H1 (cell line): ENCODE measurements at regions not wholly inside any gene's neighbourhood (a gene's known extent, or its start where the extent isn't known, plus 50 kb on each side); places are given as distances from the start of the nearest gene placed in this dataset.

ENCODE experiments used
- CTCF ChIA-PET: fragments of 300-600 bp; sonication (Branson Sonifier 250); formaldehyde crosslinking; loops from one replicate; lab custom pipeline; 2021; ENCODE audit not compliant: partially characterized antibody; lab: Charles Lee
- POLR2A ChIA-PET: fragments of 300-600 bp; sonication (Branson Sonifier 250); formaldehyde crosslinking; loops from one replicate; lab custom pipeline; 2021; ENCODE audit warnings: inconsistent platforms; ENCODE audit not compliant: partially characterized antibody; lab: Charles Lee
- DNase-seq, 2 experiments: peaks; one replicate each; pipeline versions ENCODE4 v3.0.0 to v3.0.0-alpha.2; 2010 to 2022; ENCODE audit warnings: low spot score in 2 of 2, low read depth in 1 of 2, mixed read lengths in 1 of 2
- FAIRE-seq: peaks from 2 replicates; lab custom pipeline; 2011; peaks lifted over from hg19 to GRCh38; lab: Jason Lieb, UNC
- H2AFZ ChIP-seq: 2 replicates; pipeline ENCODE4 v1.8.1; 2012; ENCODE audit warnings: low read length, inconsistent platforms
- H2AK5ac ChIP-seq: 2 replicates; pipeline ENCODE4 v1.6.1; 2013; ENCODE audit warnings: low read depth, low read length
- H2BK120ac ChIP-seq: replicated peaks from 2 replicates; pipeline ENCODE3; 2013; ENCODE audit warnings: low read depth, low read length, inconsistent platforms
- H2BK12ac ChIP-seq: 2 replicates; pipeline ENCODE4 v1.6.1; 2013; ENCODE audit warnings: low read depth, low read length
- H2BK15ac ChIP-seq: 2 replicates; pipeline ENCODE4 v1.6.1; 2013; ENCODE audit warnings: low read length
- H2BK20ac ChIP-seq: 2 replicates; pipeline ENCODE4 v1.6.1; 2013; ENCODE audit warnings: low read length
- H2BK5ac ChIP-seq: 2 replicates; pipeline ENCODE4 v1.6.1; 2013; ENCODE audit warnings: low read depth, low read length
- H3K14ac ChIP-seq: 2 replicates; pipeline ENCODE4 v1.6.1; 2013; ENCODE audit warnings: inconsistent platforms; ENCODE audit not compliant: insufficient read length
- H3K18ac ChIP-seq: 2 replicates; pipeline ENCODE4 v1.6.1; 2013; ENCODE audit warnings: low read length; ENCODE audit errors: extremely low read depth
- H3K23ac ChIP-seq: 2 replicates; pipeline ENCODE4 v1.6.1; 2013; ENCODE audit warnings: inconsistent platforms; ENCODE audit not compliant: insufficient read length
- H3K23me2 ChIP-seq: 2 replicates; pipeline ENCODE4 v1.6.1; 2013; ENCODE audit warnings: low read depth, low read length
- H3K27ac ChIP-seq: 2 replicates; pipeline ENCODE4 v1.6.1; 2011; ENCODE audit warnings: low read depth, low read length, inconsistent platforms
- H3K27me3 ChIP-seq, 4 experiments: replicated peaks in 1 of 4; 1 replicate in 1 of 4; 2 replicates in 3 of 4; pipeline versions ENCODE4 v1.6.1 to v1.8.1; 2011 to 2013; ENCODE audit warnings: low read length in 3 of 4, mild to moderate bottlenecking in 3 of 4, inconsistent platforms in 2 of 4, mixed read lengths in 2 of 4, moderate library complexity in 1 of 4; ENCODE audit not compliant: control insufficient read depth in 3 of 4, insufficient read depth in 3 of 4; ENCODE audit errors: extremely low read depth in 1 of 4
- H3K36me3 ChIP-seq, 4 experiments: 2 replicates each; pipeline versions ENCODE4 v1.6.1 to v1.8.1; 2011 to 2013; ENCODE audit warnings: mild to moderate bottlenecking in 4 of 4, low read length in 3 of 4, moderate library complexity in 2 of 4, control low read depth in 1 of 4, inconsistent platforms in 1 of 4; ENCODE audit not compliant: insufficient read depth in 4 of 4, control insufficient read depth in 2 of 4
- H3K4ac ChIP-seq: replicated peaks from 2 replicates; pipeline ENCODE3; 2013; ENCODE audit warnings: low read length, low read depth, mixed read lengths, inconsistent platforms; ENCODE audit not compliant: insufficient read length
- H3K4me1 ChIP-seq, 4 experiments: replicated peaks in 1 of 4; 1 replicate in 1 of 4; 2 replicates in 3 of 4; pipeline versions ENCODE4 v1.6.1 to v1.8.1; 2011 to 2013; ENCODE audit warnings: low read length in 3 of 4, inconsistent platforms in 2 of 4, mixed read lengths in 1 of 4; ENCODE audit not compliant: insufficient read depth in 4 of 4, control insufficient read depth in 3 of 4
- H3K4me2 ChIP-seq, 2 experiments: 2 replicates each; pipeline versions ENCODE4 v1.6.1 to v1.8.1; 2011 to 2013; ENCODE audit warnings: low read depth in 2 of 2, low read length in 2 of 2, control low read depth in 1 of 2, inconsistent platforms in 1 of 2, mild to moderate bottlenecking in 1 of 2; ENCODE audit not compliant: insufficient read depth in 1 of 2
- H3K4me3 ChIP-seq, 4 experiments: fragments of 200-600, 300-600 bp in 1 of 4; sonication (generic), shearing (Covaris generic), sonication (Bioruptor Twin) in 1 of 4; 2 replicates each; pipeline versions ENCODE4 v1.5.1 to v1.8.1; 2011 to 2016; ENCODE audit warnings: low read length in 4 of 4, low read depth in 3 of 4, control low read depth in 2 of 4, inconsistent platforms in 2 of 4, mild to moderate bottlenecking in 2 of 4, mixed read lengths in 1 of 4, moderate library complexity in 1 of 4; ENCODE audit not compliant: insufficient read depth in 2 of 4; ENCODE audit errors: extremely low read depth in 1 of 4
- H3K56ac ChIP-seq: replicated peaks from 2 replicates; pipeline ENCODE3; 2013; ENCODE audit warnings: low read depth, mild to moderate bottlenecking, mixed read lengths, low read length, inconsistent platforms; ENCODE audit not compliant: insufficient read length
- H3K79me1 ChIP-seq: 2 replicates; pipeline ENCODE4 v1.6.1; 2013; ENCODE audit warnings: low read depth, low read length, control low read depth
- H3K79me2 ChIP-seq, 2 experiments: 2 replicates each; pipeline versions ENCODE4 v1.6.1 to v1.8.1; 2012 to 2013; ENCODE audit warnings: low read length in 2 of 2, mild to moderate bottlenecking in 2 of 2, inconsistent platforms in 1 of 2; ENCODE audit not compliant: insufficient read depth in 2 of 2, control insufficient read depth in 1 of 2
- H3K9ac ChIP-seq, 4 experiments: replicated peaks in 1 of 4; 1 replicate in 1 of 4; 2 replicates in 3 of 4; pipeline versions ENCODE4 v1.6.1 to v1.8.1; 2011 to 2013; ENCODE audit warnings: low read depth in 3 of 4, low read length in 3 of 4, control low read depth in 2 of 4, mild to moderate bottlenecking in 2 of 4, moderate library complexity in 2 of 4, inconsistent platforms in 1 of 4; ENCODE audit errors: extremely low read depth in 1 of 4
- H3K9me3 ChIP-seq, 2 experiments: 2 replicates each; pipeline versions ENCODE4 v1.6.1 to v1.8.1; 2012 to 2013; ENCODE audit warnings: mild to moderate bottlenecking in 2 of 2, moderate library complexity in 2 of 2, control low read depth in 1 of 2, inconsistent platforms in 1 of 2, low read depth in 1 of 2, low read length in 1 of 2, mixed read lengths in 1 of 2; ENCODE audit not compliant: insufficient read depth in 2 of 2
- H4K20me1 ChIP-seq, 2 experiments: replicated peaks in 1 of 2; 2 replicates each; pipeline versions ENCODE3 to v1.8.1; 2011 to 2013; ENCODE audit warnings: inconsistent platforms in 2 of 2, low read length in 2 of 2, mild to moderate bottlenecking in 1 of 2; ENCODE audit not compliant: insufficient read depth in 2 of 2, control insufficient read depth in 1 of 2
- H4K5ac ChIP-seq: 2 replicates; pipeline ENCODE4 v1.6.1; 2013; ENCODE audit warnings: low read length, low read depth, mixed read lengths, inconsistent platforms; ENCODE audit not compliant: insufficient read length
- H4K8ac ChIP-seq: 2 replicates; pipeline ENCODE4 v1.8.0; 2013; ENCODE audit warnings: mild to moderate bottlenecking, moderate library complexity, low read length, inconsistent platforms; ENCODE audit not compliant: insufficient read depth; ENCODE audit errors: extremely low read depth
- H4K91ac ChIP-seq: replicated peaks from 2 replicates; pipeline ENCODE3; 2013; ENCODE audit warnings: low read length, mixed read lengths, inconsistent platforms; ENCODE audit not compliant: insufficient read length
- MAFK ChIP-seq: IDR thresholded peaks from 2 replicates; pipeline ENCODE4 v1.6.1; 2012; ENCODE audit warnings: low read depth, mild to moderate bottlenecking, improper control_type of control experiment, low read length
- POLR2A ChIP-seq, 2 experiments: IDR thresholded peaks; 1 replicate in 1 of 2; 2 replicates in 1 of 2; pipeline ENCODE4 v1.6.1; 2011; ENCODE audit warnings: low read depth in 2 of 2, low read length in 2 of 2, mild to moderate bottlenecking in 2 of 2; ENCODE audit errors: control extremely low read depth in 1 of 2
- RBBP5 ChIP-seq: IDR thresholded peaks from 2 replicates; pipeline ENCODE4 v1.7.1; 2012; ENCODE audit warnings: low read depth, mild to moderate bottlenecking, inconsistent platforms, low read length, moderate library complexity, borderline replicate concordance
- TEAD4 ChIP-seq: IDR thresholded peaks from 2 replicates; pipeline ENCODE4 v1.6.1; 2012; ENCODE audit warnings: low read depth, low read length, inconsistent platforms, mixed read lengths
- WGBS, 2 experiments: shearing (Covaris generic) in 1 of 2; methylation state at CpG; one replicate each; pipeline versions ENCODE4 v1.1.6 to v1.1.7; 2013 to 2015; ENCODE audit warnings: low lambda C conversion rate in 2 of 2, mixed read lengths in 2 of 2, inconsistent platforms in 1 of 2, low coverage in 1 of 2, missing lambda C conversion rate in 1 of 2; ENCODE audit not compliant: insufficient replicate concordance in 2 of 2, insufficient coverage in 1 of 2, insufficient read length in 1 of 2; ENCODE audit errors: extremely low coverage in 1 of 2, missing lambda C conversion rate in 1 of 2; 5-methylcytosine and 5-hydroxymethylcytosine counted together

- no peak overlapping the region for H3K56ac ChIP-seq
- no peak overlapping the region for H2AFZ ChIP-seq
- no peaks in the 10 kb centered on the region for H4K20me1 ChIP-seq
- POLR2A ChIA-PET, result no interaction called here
- H3K9me3 ChIP-seq, result no peaks in the 10 kb centered on the region
- no peak overlapping the region for H3K14ac ChIP-seq
- FAIRE-seq, result no peak
- H4K8ac ChIP-seq, result no peak overlapping the region
- H3K27ac ChIP-seq, result no peak overlapping the region
- H3K23ac ChIP-seq, result no peak overlapping the region
- H2BK12ac ChIP-seq, result no peak overlapping the region
- no peak overlapping the region for H3K9ac ChIP-seq
- H3K4me2 ChIP-seq, result no peak overlapping the region
- CTCF ChIA-PET, result no interaction called here
- no peak for DNase-seq
- no peak overlapping the region for H2BK5ac ChIP-seq
- WGBS, 2 experiments, result 75% methylated on average over 3 of the region's 3 CpGs; no CpG with 5 or more reads in 1 of the 2 experiments
- no peak overlapping the region for H2BK120ac ChIP-seq
- H3K4me1 ChIP-seq, result peaks cover 4 to 15% (median 8%) of the 10 kb centered on the region in 4 experiments
- TF ChIP-seq RBBP5 (no peak), POLR2A (IDR thresholded peaks at IDR 0.05; ENCODE audit: control extremely low read depth in 1 of 2, low read depth in 2 of 2, low read length in 2 of 2) (no peak), TEAD4 (no peak), MAFK (no peak)
- no peak overlapping the region for H2BK15ac ChIP-seq
- no peaks in the 10 kb centered on the region for H3K79me2 ChIP-seq
- no peak overlapping the region for H4K91ac ChIP-seq
- no peaks in the 10 kb centered on the region for H3K79me1 ChIP-seq
- H4K5ac ChIP-seq, result no peak overlapping the region
- no peak overlapping the region for H3K4me3 ChIP-seq
- H3K36me3 ChIP-seq, result no peaks in the 10 kb centered on the region
- no peak overlapping the region for H3K18ac ChIP-seq
- no peak overlapping the region for H3K4ac ChIP-seq
- no peak overlapping the region for H2BK20ac ChIP-seq
- no peak overlapping the region for H2AK5ac ChIP-seq
- H3K27me3 ChIP-seq, result peaks cover 0 to 4% (median 0%) of the 10 kb centered on the region in 4 experiments; a peak in 1 of 7 replicates
- H3K23me2 ChIP-seq, result peaks cover 5% of the 10 kb centered on the region; the same call in 1 of the 2 replicates
Observed at GRCh38 chr10:31138026-31138553, 106.4 kb upstream of the ZNF438 start.
